22Rv1 (cell line): ENCODE measurements at regions not wholly inside any gene's neighbourhood (a gene's known extent, or its start where the extent isn't known, plus 50 kb on each side); places are given as distances from the start of the nearest gene placed in this dataset.

ENCODE experiments used
- H3K27ac ChIP-seq: fragments of 450-650 bp; 2 replicates; pipeline ENCODE4 v1.5.1; 2017
- ZFX ChIP-seq: fragments of 450-650 bp; IDR thresholded peaks from 2 replicates; pipeline ENCODE4 v1.6.1; 2017; ENCODE audit warnings: antibody characterized with exemption, borderline replicate concordance
- TF ChIP-seq, protein P1 (sequence below): fragments of 450-650 bp; IDR thresholded peaks from 2 replicates; pipeline ENCODE4 v1.5.1; 2017; ENCODE audit warnings: mild to moderate bottlenecking

DNA sequence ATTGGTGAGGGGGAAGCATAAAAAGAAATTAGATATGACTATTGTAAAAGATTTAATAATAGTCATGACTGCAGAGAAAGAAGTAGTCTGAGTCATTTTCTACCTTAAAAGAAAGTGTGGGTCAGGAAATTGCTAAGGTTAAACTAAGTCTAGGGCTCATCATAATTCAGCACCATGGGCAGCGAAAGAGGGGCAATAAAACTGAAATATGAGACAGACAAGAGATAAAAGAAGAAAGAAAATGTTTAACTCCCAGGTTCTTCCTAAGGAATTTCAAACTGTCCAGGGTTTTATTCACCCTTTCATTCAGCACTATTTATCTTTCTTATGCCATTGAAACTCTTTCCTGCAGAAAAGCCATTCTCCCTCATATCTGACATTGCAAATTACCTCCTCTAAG lies 114.4 kb upstream of the API5 start:
- H3K27ac ChIP-seq = no peak overlapping the region
- TF ChIP-seq, protein P1, sequence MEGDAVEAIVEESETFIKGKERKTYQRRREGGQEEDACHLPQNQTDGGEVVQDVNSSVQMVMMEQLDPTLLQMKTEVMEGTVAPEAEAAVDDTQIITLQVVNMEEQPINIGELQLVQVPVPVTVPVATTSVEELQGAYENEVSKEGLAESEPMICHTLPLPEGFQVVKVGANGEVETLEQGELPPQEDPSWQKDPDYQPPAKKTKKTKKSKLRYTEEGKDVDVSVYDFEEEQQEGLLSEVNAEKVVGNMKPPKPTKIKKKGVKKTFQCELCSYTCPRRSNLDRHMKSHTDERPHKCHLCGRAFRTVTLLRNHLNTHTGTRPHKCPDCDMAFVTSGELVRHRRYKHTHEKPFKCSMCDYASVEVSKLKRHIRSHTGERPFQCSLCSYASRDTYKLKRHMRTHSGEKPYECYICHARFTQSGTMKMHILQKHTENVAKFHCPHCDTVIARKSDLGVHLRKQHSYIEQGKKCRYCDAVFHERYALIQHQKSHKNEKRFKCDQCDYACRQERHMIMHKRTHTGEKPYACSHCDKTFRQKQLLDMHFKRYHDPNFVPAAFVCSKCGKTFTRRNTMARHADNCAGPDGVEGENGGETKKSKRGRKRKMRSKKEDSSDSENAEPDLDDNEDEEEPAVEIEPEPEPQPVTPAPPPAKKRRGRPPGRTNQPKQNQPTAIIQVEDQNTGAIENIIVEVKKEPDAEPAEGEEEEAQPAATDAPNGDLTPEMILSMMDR = no peak
- TF ChIP-seq ZFX = no peak

- no peak overlapping the region for H3K27ac ChIP-seq
- TF ChIP-seq, protein P1 = no peak
- TF ChIP-seq ZFX = no peak
These were observed 111.8 kb upstream of the API5 start for GRCh38 chr11:43200031-43200430.

GRCh38 chr11:43212279-43212678 lies 99.5 kb upstream of the API5 start:
- TF ChIP-seq, protein P1 = no peak
- no peak for TF ChIP-seq ZFX
- H3K27ac ChIP-seq = no peak overlapping the region

DNA sequence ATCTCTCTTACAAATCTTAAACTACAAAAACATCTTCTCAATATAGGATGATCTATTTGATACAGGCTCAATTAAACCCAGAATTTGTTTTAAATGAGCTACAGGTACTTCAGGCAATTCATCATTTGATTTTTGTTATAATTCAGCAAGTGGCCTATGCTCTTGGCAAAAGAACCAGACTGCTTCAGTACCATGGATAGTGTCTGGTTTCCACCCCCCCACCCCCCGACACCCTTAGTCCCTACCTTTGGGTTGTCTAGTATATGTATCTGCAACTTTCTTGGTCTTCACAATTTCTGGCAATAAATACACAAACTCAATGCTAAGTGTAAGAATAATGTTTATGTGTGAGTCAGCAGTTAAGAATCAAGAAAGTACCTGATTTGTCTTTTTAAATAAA lies 97.3 kb upstream of the API5 start:
- no peak for TF ChIP-seq ZFX
- TF ChIP-seq, protein P1 = no peak
- no peak overlapping the region for H3K27ac ChIP-seq

DNA sequence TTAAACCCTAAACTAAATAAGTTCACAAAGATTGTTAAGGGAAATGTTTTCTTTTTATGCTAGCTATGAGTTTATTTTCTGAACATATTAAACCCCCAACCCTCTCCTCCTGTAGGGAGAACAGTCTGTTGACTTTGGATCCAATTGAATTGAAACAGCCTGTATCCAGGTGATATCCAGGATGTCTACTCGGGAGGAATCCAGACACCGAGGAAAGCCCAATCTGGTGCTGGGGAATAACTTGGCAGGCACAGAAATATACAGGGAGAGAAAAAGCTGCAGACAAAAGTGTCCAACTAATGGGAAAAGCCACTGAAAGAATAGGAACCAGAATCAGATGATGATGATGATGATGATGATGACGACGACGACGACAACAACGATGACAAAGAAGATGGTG lies 93.9 kb upstream of the API5 start:
- H3K27ac ChIP-seq = no peak overlapping the region
- TF ChIP-seq ZFX = no peak
- TF ChIP-seq, protein P1 = no peak

GRCh38 chr11:43222215-43222614 lies 89.6 kb upstream of the API5 start:
- TF ChIP-seq, protein P1 = no peak
- no peak for TF ChIP-seq ZFX
- no peak overlapping the region for H3K27ac ChIP-seq

DNA sequence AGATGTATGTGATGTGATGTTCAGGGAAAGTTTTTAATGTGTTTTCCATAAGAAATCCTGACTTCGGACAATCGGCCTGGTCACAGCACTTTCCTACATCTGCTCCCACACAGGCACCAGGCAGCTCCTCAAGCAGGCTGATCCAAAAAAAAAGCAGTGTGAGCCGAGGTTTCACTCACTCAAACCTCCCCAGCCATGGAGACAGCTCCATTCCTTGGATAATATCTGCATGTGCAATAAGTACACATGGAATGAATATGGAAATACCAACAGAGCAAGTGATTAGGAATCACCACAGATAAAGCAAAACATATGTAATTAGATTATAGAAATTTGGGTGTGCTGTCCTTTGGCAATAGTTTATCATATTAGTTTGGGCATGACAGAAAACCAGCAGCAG lies 88.8 kb upstream of the API5 start:
- H3K27ac ChIP-seq = no peak overlapping the region
- no peak for TF ChIP-seq ZFX
- TF ChIP-seq, protein P1 = no peak
